Activated CD4-positive, CD25-positive, alpha-beta regulatory T cell treated with anti-CD3 and anti-CD28 coated beads, Interleukin-2, amount 50 U/mL, for 16 hours (primary cell): ENCODE measurements at regions not wholly inside any gene's neighbourhood (a gene's known extent, or its start where the extent isn't known, plus 50 kb on each side); places are given as distances from the start of the nearest gene placed in this dataset.

Experiments
- DNase-seq: peaks from one replicate; pipeline ENCODE4 v3.0.0-alpha.2; 2020; ENCODE audit warnings: low read depth, low spot score

DNA sequence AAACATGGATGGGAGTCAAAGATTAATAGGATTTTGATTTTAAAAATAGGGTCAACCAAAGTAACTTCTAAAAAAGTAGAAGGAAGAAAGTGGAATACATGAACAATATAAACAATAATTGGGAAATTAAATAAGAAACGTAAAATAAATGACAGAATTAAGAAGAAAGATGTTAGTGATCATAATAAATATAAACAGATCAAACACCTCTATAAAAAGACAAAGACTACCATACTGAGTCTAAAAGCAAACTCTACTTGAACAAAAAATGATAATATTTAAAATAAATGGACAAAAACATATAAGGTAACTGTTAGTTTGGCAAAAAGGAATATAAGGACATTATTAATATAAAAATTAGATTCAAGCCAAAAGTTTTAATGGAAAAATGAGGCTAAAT, 57.7 kb upstream of the ZNF618 start:
- DNase-seq = no peak

- no peak for DNase-seq
Measured at GRCh38 chr9:113822315-113822714, 53.8 kb upstream of the ZNF618 start.

DNA sequence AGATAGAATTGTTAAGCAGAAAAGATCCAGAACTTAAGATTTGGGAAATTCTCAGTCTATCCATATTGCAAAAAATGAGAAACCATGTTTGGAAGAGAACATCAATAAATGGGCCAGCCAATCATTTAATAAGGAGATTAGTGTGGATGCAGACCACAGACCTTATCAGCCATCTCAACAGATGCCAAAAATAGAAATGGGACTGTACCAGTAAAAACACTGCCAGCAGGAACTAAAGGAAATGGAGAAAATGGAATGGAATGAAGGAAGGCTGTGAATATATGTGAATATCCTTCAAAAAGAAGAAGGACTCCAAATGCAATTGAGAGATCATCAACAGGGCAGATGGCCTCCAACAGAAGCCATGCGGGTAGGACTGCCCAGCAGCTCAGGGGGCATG, 52.7 kb upstream of the ZNF618 start:
- no peak for DNase-seq
